CD4-positive, alpha-beta memory T cell (primary cell): ENCODE measurements at regions not wholly inside any gene's neighbourhood (a gene's known extent, or its start where the extent isn't known, plus 50 kb on each side); places are given as distances from the start of the nearest gene placed in this dataset.
"Not testable (repeated sequence)": the region's sequence is repeated elsewhere in the genome, so short reads cannot be mapped to it uniquely, and the experiment has no call there.

Experiments used
- CTCF ChIA-PET: fragments of 350-600 bp; sonication (Branson Sonifier 250); formaldehyde crosslinking; loops from one replicate; lab custom pipeline; 2021; ENCODE audit warnings: inconsistent platforms; ENCODE audit not compliant: partially characterized antibody; lab: Charles Lee
- POLR2A ChIA-PET: fragments of 350-600 bp; sonication (Branson Sonifier 250); formaldehyde crosslinking; loops from one replicate; lab custom pipeline; 2021; ENCODE audit not compliant: partially characterized antibody; lab: Charles Lee
- DNase-seq, 5 donors: peaks; one replicate each; pipeline versions ENCODE4 v3.0.0 to v3.0.0-alpha.2; 2020 to 2022; ENCODE audit warnings: mixed read lengths in 1 of 5
- H3K27ac ChIP-seq: one replicate; pipeline ENCODE4 v1.7.0; 2013; ENCODE audit warnings: low read depth, low read length
- H3K27me3 ChIP-seq: 2 replicates; pipeline ENCODE4 v1.7.0; 2013; ENCODE audit warnings: mild to moderate bottlenecking, low read length, moderate library complexity; ENCODE audit not compliant: insufficient read depth
- H3K36me3 ChIP-seq: 2 replicates; pipeline ENCODE4 v1.7.0; 2013; ENCODE audit warnings: mild to moderate bottlenecking, low read length, moderate library complexity; ENCODE audit not compliant: insufficient read depth
- H3K4me1 ChIP-seq: 2 replicates; pipeline ENCODE4 v1.7.0; 2013; ENCODE audit warnings: mild to moderate bottlenecking, low read length, moderate library complexity; ENCODE audit not compliant: insufficient read depth
- H3K4me3 ChIP-seq, 2 donors: one replicate each; pipeline ENCODE4 v1.7.0; 2013; ENCODE audit warnings: low read length in 2 of 2, mild to moderate bottlenecking in 1 of 2
- H3K9me3 ChIP-seq, 2 donors: one replicate each; pipeline ENCODE4 v1.7.0; 2013; ENCODE audit warnings: low read length in 2 of 2, control low read depth in 1 of 2; ENCODE audit not compliant: control insufficient read depth in 1 of 2
- H3K27ac Mint-ChIP-seq, 7 donors: one replicate each; pipeline ENCODE4 v1.8.0; 2020 to 2021; ENCODE audit warnings: mixed read lengths in 7 of 7, mild to moderate bottlenecking in 6 of 7, inconsistent platforms in 3 of 7, moderate library complexity in 3 of 7
- H3K27me3 Mint-ChIP-seq, 2 donors: one replicate each; pipeline ENCODE4 v1.8.0; 2020 to 2021; ENCODE audit warnings: mixed read lengths in 2 of 2
- H3K36me3 Mint-ChIP-seq, 2 donors: one replicate each; pipeline ENCODE4 v1.8.0; 2020 to 2021; ENCODE audit warnings: mixed read lengths in 2 of 2, inconsistent platforms in 1 of 2, mild to moderate bottlenecking in 1 of 2
- H3K4me1 Mint-ChIP-seq, 4 donors: one replicate each; pipeline ENCODE4 v1.8.0; 2020 to 2021; ENCODE audit warnings: mixed read lengths in 4 of 4, mild to moderate bottlenecking in 1 of 4
- H3K4me3 Mint-ChIP-seq, 8 donors: one replicate each; pipeline ENCODE4 v1.8.0; 2020 to 2021; ENCODE audit warnings: mixed read lengths in 8 of 8, mild to moderate bottlenecking in 7 of 8, moderate library complexity in 6 of 8, inconsistent platforms in 3 of 8
- H3K9me3 Mint-ChIP-seq, 8 donors: one replicate each; pipeline ENCODE4 v1.8.0; 2020 to 2021; ENCODE audit warnings: mixed read lengths in 8 of 8, mild to moderate bottlenecking in 5 of 8, inconsistent platforms in 3 of 8, moderate library complexity in 1 of 8
- intact Hi-C: fragments of 100-400 bp; cut with micrococcal nuclease; formaldehyde crosslinking; loops from one replicate; pipeline ENCODE4 v1.15.1; 2023

DNA sequence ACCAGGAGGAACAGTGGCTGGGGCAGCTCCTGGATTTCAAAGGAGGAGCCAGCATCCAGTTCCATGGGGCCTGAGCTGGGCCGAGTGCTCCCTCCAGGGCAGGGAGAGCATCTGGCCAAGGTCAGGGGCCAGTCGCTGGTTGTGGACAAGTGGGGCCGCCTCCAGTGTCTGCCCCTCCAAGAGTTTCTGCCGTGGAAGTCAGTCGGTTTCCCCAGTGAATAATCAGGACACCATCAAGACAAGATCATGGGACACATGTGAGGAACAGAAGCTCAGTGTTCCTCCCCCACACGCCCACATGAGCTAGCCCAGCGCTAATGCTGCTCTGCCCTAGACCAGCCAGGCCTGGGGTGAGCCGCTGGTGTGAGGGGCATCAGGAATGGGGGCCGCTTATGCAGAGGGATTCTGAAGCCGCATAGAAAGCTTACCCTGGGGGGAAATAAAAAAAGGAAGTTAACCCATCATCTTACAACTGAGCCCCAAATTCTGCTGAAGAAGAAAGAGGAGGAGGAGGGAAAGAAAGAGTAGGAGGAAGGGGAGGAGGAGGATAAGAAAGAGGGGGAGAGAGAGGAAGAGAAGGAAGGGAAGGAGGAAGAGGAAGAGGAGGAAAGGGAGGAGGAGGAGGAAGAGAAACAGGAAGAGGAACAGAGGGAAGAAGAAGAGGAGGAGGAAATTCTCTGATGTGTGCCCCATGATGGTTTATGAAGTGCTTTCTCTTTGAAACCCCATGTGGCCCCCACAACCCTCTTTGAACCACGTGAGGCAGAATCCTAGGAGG lies 198.4 kb downstream of the MATN1 start:
- intact Hi-C loops: no loop called here
- no peaks in the 10 kb centered on the region for H3K36me3 Mint-ChIP-seq
- Histone ChIP-seq H3K27ac (no peak overlapping the region), H3K4me3 (no peak overlapping the region), H3K27me3 (no peaks in the 10 kb centered on the region), H3K4me1 (no peaks in the 10 kb centered on the region), H3K9me3 (no peaks in the 10 kb centered on the region), H3K36me3 (no peaks in the 10 kb centered on the region)
- H3K9me3 Mint-ChIP-seq: peaks cover 0 to 1% (median 0%) of the 10 kb centered on the region in 8 donors
- H3K4me3 Mint-ChIP-seq: no peak overlapping the region
- ChIA-PET CTCF (no interaction called here), POLR2A (no interaction called here)
- H3K27ac Mint-ChIP-seq: no peak overlapping the region
- DNase-seq: no peak
- H3K27me3 Mint-ChIP-seq: peaks cover 20 to 26% of the 10 kb centered on the region in 2 donors
- H3K4me1 Mint-ChIP-seq: no peaks in the 10 kb centered on the region

DNA sequence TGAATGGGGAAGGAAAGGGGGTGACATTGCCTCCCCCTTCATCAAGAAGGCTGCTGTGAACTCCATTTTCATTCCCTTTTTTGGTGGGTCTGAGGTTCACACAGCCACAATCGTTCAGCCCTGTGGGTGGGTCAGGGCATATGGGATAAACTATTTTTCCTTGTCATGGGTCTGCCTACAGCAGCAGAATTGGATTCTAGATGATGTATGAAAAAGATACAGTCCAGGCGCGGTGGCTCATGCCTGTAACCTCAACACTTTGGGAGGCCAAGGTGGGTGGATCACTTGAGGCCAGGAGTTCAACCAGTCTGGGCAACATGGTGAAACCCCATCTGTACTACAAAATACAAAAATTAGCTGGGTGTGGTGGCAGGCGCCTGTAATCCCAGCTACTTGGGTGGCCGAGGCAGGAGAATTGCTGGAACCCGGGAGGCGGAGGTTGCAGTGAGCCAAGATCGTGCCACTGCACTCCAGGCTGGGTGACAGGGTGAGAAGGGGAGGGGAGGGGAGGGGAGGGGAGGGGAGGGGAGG lies 199.3 kb downstream of the MATN1 start:
- DNase-seq, H3K4me3 Mint-ChIP-seq, CTCF ChIA-PET, H3K36me3 ChIP-seq, POLR2A ChIA-PET, H3K9me3 Mint-ChIP-seq, H3K27me3 ChIP-seq, H3K4me1 ChIP-seq, H3K27ac ChIP-seq, H3K27ac Mint-ChIP-seq, H3K36me3 Mint-ChIP-seq, H3K4me1 Mint-ChIP-seq, H3K4me3 ChIP-seq, H3K9me3 ChIP-seq, intact Hi-C loops: not testable (repeated sequence)
- H3K27me3 Mint-ChIP-seq: peaks cover 20 to 26% of the 10 kb centered on the region in 2 donors

DNA sequence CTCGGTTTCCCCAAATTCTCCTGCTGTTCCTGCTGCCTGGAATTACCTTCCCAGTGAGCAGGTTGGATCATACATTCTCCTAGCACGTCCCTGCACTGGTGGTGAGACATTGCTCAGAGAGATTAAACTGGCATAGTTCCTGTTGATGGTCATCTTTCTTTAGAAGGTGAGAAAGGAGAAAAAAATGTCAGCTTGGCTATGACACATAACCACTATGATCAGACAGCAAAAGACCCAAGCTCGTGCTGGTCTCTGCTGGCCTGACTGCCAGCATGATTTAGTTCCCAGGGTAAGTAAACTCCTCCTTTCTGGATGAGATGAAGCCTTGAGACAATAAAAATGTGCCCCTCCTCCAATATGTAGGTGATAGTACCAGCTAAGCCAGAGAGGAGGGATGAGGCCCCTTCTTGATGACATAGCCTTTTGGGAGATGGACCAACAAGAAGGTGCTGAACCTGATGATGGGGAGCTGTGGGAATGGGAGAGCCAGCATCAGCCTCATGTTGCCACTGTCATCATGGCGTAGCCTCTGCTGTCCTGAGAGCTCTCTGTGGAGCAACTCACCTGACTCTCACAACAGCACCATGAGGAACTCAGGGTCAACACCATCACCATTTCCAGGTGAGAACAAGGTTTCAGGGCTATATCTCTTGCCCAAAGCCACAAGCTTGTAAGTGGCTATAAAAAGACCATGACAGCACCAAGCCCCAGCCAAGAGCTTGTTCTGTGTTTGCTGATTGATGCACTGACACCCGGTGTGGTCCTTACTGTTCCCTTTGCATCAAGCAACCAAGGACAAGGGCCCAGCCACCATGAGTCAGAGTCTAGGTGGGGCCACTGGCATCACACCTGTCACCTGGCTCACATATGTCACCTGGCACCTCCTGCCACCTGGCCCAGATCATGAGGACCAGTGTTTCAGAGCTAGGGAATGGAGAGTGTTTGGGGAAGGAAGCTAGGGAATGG lies 200.0 kb downstream of the MATN1 start:
- Histone ChIP-seq H3K4me1 (no peaks in the 10 kb centered on the region), H3K27me3 (no peaks in the 10 kb centered on the region), H3K4me3 (no peak overlapping the region), H3K9me3 (no peaks in the 10 kb centered on the region), H3K36me3 (no peaks in the 10 kb centered on the region), H3K27ac (no peak overlapping the region)
- intact Hi-C loops: no loop called here
- H3K36me3 Mint-ChIP-seq: no peaks in the 10 kb centered on the region
- no peak for DNase-seq
- peaks cover 20 to 24% of the 10 kb centered on the region in 2 donors for H3K27me3 Mint-ChIP-seq
- H3K27ac Mint-ChIP-seq: no peak overlapping the region
- no peak overlapping the region for H3K4me3 Mint-ChIP-seq
- peaks cover 0 to 1% (median 0%) of the 10 kb centered on the region in 8 donors for H3K9me3 Mint-ChIP-seq
- H3K4me1 Mint-ChIP-seq: no peaks in the 10 kb centered on the region
- ChIA-PET POLR2A (no interaction called here), CTCF (no interaction called here)

DNA sequence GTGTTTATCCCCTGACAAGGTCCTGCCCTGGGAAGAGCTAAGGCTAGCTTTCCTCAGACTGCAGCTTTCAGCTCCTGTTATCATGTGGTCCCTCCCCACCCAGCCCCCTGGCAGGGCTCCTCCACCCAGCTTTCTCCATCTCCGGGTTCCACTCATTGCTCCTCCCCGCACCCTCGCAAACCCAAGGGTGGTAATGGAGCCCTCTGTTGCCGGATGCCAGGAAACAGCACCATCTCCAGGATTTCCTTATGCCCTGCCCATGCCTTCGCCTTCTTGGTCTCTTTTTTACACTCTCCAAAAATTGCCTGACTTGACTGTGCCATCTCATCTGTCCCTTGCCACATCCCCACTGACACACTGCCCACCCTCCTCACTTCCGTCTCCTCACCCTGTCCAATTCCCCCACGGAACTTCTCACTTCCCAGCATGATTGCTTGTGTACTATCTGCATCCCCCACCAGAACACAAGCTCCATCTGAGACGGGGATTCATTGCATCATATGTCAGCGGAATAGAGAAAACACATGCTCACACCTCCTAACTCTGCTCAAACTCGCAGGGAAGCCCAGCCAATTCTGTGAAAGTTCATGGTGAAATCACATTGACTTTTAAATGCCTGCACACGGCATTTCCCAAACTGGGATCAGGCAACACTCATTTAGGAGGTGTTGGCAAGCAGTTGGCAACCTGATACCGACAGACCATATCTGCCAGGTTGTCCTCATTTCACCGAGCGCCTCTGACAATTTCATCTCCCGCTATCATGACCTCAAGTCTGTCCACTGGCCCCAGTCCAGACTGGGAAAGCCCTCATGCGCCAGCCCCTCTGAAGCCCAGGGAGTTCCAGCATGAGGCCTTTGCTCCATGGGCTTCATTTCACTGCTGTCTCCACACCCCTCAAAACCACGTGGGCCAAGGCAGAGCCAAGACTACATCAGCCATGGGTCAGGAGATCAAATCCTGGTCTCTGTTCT lies 201.1 kb downstream of the MATN1 start:
- peak overlapping the region in 1 of 8 donors; percentile 16 for H3K4me3 Mint-ChIP-seq
- H3K9me3 ChIP-seq: no peaks in the 10 kb centered on the region
- no peak overlapping the region for H3K27ac Mint-ChIP-seq
- peaks cover 0 to 1% (median 0%) of the 10 kb centered on the region in 8 donors for H3K9me3 Mint-ChIP-seq
- H3K36me3 Mint-ChIP-seq: no peaks in the 10 kb centered on the region
- peaks cover 20 to 21% of the 10 kb centered on the region in 2 donors for H3K27me3 Mint-ChIP-seq
- H3K4me1 Mint-ChIP-seq: no peaks in the 10 kb centered on the region
- intact Hi-C loops: no loop called here
- POLR2A ChIA-PET: no interaction called here
- H3K36me3 ChIP-seq: no peaks in the 10 kb centered on the region
- no peaks in the 10 kb centered on the region for H3K4me1 ChIP-seq
- no peak overlapping the region for H3K27ac ChIP-seq
- no peak for DNase-seq
- H3K27me3 ChIP-seq: no peaks in the 10 kb centered on the region
- H3K4me3 ChIP-seq: no peak overlapping the region
- CTCF ChIA-PET: no interaction called here

DNA sequence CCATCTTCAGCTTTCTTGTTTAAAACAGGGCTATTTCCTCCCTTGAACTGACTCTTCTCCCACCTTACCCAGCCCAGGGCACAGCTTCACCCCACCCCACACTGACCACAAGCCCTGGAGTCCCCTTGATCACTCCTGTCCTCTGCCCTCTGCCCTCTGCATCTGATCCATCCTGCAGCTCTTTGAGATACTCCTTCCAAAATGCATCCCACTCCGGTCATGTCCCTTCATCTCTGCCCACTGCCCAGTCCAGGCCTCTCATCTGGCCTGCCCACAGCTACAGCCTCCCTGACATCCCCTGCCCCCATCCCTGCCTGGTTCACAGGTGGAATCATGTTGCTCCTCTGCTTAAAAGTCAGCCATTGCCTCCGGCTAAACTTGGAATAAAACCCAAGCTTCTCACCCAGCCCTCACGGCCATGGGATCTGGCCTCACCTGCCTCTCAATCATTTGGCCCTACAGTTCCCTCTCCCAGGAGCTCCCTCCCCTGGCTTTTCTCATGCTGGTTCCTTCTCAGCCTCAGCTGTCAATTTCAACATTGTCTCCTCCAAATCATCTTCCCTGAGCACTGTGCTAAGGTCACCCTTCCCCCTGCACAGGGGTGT lies 202.0 kb downstream of the MATN1 start:
- intact Hi-C loops: no loop called here
- H3K27ac Mint-ChIP-seq: no peak overlapping the region

DNA sequence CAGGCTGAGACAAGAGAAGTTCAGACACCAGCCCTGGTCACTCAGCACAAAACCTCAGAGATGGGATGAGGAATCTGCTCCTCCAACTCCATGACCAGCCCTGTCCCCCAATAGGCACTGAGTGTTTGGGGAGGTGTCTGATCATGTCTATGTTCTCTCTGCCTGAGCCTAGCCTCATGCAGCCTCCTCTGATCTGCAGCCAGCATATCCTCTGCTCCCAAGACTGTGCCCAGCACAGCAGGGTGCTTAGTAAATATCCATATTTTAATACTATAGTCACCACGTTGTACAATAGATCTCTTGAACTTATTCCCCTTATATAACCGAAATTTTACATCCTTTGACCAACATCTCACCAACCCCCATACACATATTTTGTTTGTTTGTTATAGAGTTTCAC lies 202.9 kb downstream of the MATN1 start:
- Mint-ChIP-seq H3K27me3 (peaks cover 18 to 19% of the 10 kb centered on the region in 2 donors), H3K4me1 (no peaks in the 10 kb centered on the region), H3K36me3 (no peaks in the 10 kb centered on the region), H3K4me3 (no peak overlapping the region), H3K9me3 (peaks cover 0 to 1% (median 0%) of the 10 kb centered on the region in 8 donors), H3K27ac (no peak overlapping the region)
- CTCF ChIA-PET: no interaction called here
- no peaks in the 10 kb centered on the region for H3K27me3 ChIP-seq
- no peak overlapping the region for H3K27ac ChIP-seq
- no peaks in the 10 kb centered on the region for H3K36me3 ChIP-seq
- H3K4me3 ChIP-seq: no peak overlapping the region
- no peaks in the 10 kb centered on the region for H3K4me1 ChIP-seq
- intact Hi-C loops: no loop called here
- POLR2A ChIA-PET: no interaction called here
- H3K9me3 ChIP-seq: no peaks in the 10 kb centered on the region
- DNase-seq: no peak

More for the DNA sequence above, 202.0 kb downstream of the MATN1 start:
- POLR2A ChIA-PET: no interaction called here
- Histone ChIP-seq H3K4me3 (no peak overlapping the region), H3K9me3 (no peaks in the 10 kb centered on the region), H3K27ac (no peak overlapping the region), H3K4me1 (no peaks in the 10 kb centered on the region), H3K27me3 (no peaks in the 10 kb centered on the region), H3K36me3 (no peaks in the 10 kb centered on the region)
- no peak for DNase-seq
- no peak overlapping the region for H3K4me3 Mint-ChIP-seq
- CTCF ChIA-PET: no interaction called here
- no peaks in the 10 kb centered on the region for H3K4me1 Mint-ChIP-seq
- peaks cover 19 to 20% of the 10 kb centered on the region in 2 donors for H3K27me3 Mint-ChIP-seq
- H3K36me3 Mint-ChIP-seq: no peaks in the 10 kb centered on the region
- peaks cover 0 to 1% (median 0%) of the 10 kb centered on the region in 8 donors for H3K9me3 Mint-ChIP-seq
